ENCODE measurements at regions not wholly inside any gene's neighbourhood (a gene's known extent, or its start where the extent isn't known, plus 50 kb on each side); places are given as distances from the start of the nearest gene placed in this dataset.
A peak's percentile ranks its signal among the peaks of the same experiment; 100 is the strongest.

- ChIA-PET CTCF (no interaction called here), POLR2A (no interaction called here)
- no peaks in the 10 kb centered on the region for H3K9me3 ChIP-seq
- no peak overlapping the region for H3K27ac ChIP-seq
- no peak overlapping the region for H3K4me2 ChIP-seq
- ATAC-seq: no peak
- DNase-seq (ENCODE audit: low read depth in 1 of 2, low spot score in 1 of 2): no peak
- no peak for FAIRE-seq
- H3K4me3 ChIP-seq: no peak overlapping the region
- WGBS (ENCODE audit: missing lambda C conversion rate): 30% methylated on average over 4 of the region's 4 CpGs
- TF ChIP-seq SMC3 (IDR thresholded peaks at IDR 0.05): no peak
- H3K4me1 ChIP-seq: no peaks in the 10 kb centered on the region
Observed at GRCh38 chr6:142523515-142524375, 221.9 kb downstream of the ADGRG6 start.

DNA sequence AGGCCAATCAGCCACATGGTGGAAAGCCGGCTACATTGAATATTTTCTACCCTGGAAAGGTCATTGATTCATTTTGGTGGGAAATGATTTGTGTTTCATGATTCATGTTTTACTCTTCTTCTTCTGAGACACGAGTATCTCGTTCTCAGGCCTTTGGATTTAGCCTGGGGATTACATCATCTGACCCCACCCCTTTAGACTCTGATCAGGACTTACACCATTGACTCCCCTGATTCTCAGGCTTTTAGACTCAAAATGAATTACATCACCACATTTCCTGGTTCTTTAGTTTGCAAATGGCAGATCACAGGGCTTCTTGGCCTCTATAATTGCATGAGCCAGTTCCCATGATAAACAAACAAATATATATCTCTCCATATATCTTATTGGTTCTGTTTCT lies 228.8 kb downstream of the ADGRG6 start:
- Histone ChIP-seq H3K9me3 (0 out of 3 replicates have a peak, but pooled peaks cover 4% of the 10 kb centered on the region), H3K4me2 (no peak overlapping the region), H3K27ac (no peak overlapping the region), H3K4me3 (no peak overlapping the region), H3K4me1 (no peaks in the 10 kb centered on the region)
- ATAC-seq: no peak
- POLR2A ChIA-PET: no interaction called here
- no peak for FAIRE-seq
- peak in 1 of 2 experiments; percentile 12 for DNase-seq (ENCODE audit: low read depth in 1 of 2, low spot score in 1 of 2)
- CTCF ChIA-PET: no interaction called here
- TF ChIP-seq EP300 (IDR thresholded peaks at IDR 0.05) (no peak), NFE2L2 (conservative IDR thresholded peaks at IDR 0.05; ENCODE audit: low read length) (no peak), FOSL2 (IDR thresholded peaks at IDR 0.05) (no peak), FOSL2 (CRISPR knock-in tag; IDR thresholded peaks at IDR 0.05) (no peak), SREBF2 (IDR thresholded peaks at IDR 0.05) (no peak), ESRRA (IDR thresholded peaks at IDR 0.05; ENCODE audit: borderline replicate concordance, low read length) (no peak), RNF2 (IDR thresholded peaks at IDR 0.05; ENCODE audit: borderline replicate concordance, low read depth) (no peak), HOXA7 (CRISPR knock-in tag; IDR thresholded peaks at IDR 0.05) (no peak), HOXB5 (CRISPR knock-in tag; IDR thresholded peaks at IDR 0.05) (no peak), FOXS1 (CRISPR knock-in tag; IDR thresholded peaks at IDR 0.05) (no peak), ZFP36 (IDR thresholded peaks at IDR 0.05; ENCODE audit: borderline replicate concordance, partially characterized antibody) (no peak), CBX2 (IDR thresholded peaks at IDR 0.05; ENCODE audit: borderline replicate concordance, low read depth) (no peak), HOXB13 (CRISPR knock-in tag; IDR thresholded peaks at IDR 0.05; ENCODE audit: low read depth) (no peak)
- WGBS (ENCODE audit: missing lambda C conversion rate): 38% methylated on average over 3 of the region's 3 CpGs

DNA sequence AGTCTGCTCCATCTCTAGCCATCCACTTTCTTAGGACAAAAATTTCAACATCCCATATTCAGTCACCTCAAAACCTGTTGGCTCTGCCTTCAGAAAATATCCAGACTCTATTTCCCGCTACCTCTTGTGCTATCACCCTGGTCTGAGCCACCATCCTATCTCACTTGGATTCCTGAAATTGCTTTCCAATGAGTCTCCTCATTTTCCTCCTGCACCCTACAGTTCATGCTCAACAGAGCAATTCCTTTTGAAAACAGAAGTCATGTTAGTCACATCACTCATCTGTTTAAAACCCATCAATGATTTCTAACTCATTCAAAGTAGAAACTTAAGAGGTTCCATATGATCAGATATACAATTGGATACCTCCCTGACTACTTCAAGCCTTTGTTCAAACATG lies 229.9 kb downstream of the ADGRG6 start:
- no peak for TF ChIP-seq EHMT2 (IDR thresholded peaks at IDR 0.05; ENCODE audit: low read depth)
- no peak for TF ChIP-seq EP300 (IDR thresholded peaks at IDR 0.05)
- no peak for TF ChIP-seq HOXB13 (CRISPR knock-in tag; IDR thresholded peaks at IDR 0.05; ENCODE audit: low read depth)
- no peak for TF ChIP-seq RFX5 (IDR thresholded peaks at IDR 0.05)
- TF ChIP-seq PHF8 (IDR thresholded peaks at IDR 0.05; ENCODE audit: borderline replicate concordance, low read depth): no peak
- TF ChIP-seq CBX2 (IDR thresholded peaks at IDR 0.05; ENCODE audit: borderline replicate concordance, low read depth): no peak
- no peak for TF ChIP-seq CEBPB (IDR thresholded peaks at IDR 0.05)
- no peak for TF ChIP-seq NFE2L2 (conservative IDR thresholded peaks at IDR 0.05; ENCODE audit: low read length)
- no peak for TF ChIP-seq KDM1A (IDR thresholded peaks at IDR 0.05; ENCODE audit: low read depth)
- no peak for TF ChIP-seq RNF2 (IDR thresholded peaks at IDR 0.05; ENCODE audit: borderline replicate concordance, low read depth)
- TF ChIP-seq TP53 (CRISPR knock-in tag; IDR thresholded peaks at IDR 0.05): no peak
- TF ChIP-seq NPAS2 (CRISPR knock-in tag; IDR thresholded peaks at IDR 0.05; ENCODE audit: borderline replicate concordance): no peak
- TF ChIP-seq, protein P1, sequence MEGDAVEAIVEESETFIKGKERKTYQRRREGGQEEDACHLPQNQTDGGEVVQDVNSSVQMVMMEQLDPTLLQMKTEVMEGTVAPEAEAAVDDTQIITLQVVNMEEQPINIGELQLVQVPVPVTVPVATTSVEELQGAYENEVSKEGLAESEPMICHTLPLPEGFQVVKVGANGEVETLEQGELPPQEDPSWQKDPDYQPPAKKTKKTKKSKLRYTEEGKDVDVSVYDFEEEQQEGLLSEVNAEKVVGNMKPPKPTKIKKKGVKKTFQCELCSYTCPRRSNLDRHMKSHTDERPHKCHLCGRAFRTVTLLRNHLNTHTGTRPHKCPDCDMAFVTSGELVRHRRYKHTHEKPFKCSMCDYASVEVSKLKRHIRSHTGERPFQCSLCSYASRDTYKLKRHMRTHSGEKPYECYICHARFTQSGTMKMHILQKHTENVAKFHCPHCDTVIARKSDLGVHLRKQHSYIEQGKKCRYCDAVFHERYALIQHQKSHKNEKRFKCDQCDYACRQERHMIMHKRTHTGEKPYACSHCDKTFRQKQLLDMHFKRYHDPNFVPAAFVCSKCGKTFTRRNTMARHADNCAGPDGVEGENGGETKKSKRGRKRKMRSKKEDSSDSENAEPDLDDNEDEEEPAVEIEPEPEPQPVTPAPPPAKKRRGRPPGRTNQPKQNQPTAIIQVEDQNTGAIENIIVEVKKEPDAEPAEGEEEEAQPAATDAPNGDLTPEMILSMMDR (IDR thresholded peaks at IDR 0.05): no peak
- no peak for TF ChIP-seq RARB (CRISPR knock-in tag; IDR thresholded peaks at IDR 0.05)
- no peak for TF ChIP-seq POLR2AphosphoS2 (conservative IDR thresholded peaks at IDR 0.05; ENCODE audit: low read length)
- TF ChIP-seq PBX3 (IDR thresholded peaks at IDR 0.05): no peak
- TF ChIP-seq BCL3 (IDR thresholded peaks at IDR 0.05): no peak
- TF ChIP-seq ZNF302 (CRISPR knock-in tag; IDR thresholded peaks at IDR 0.05): no peak
- TF ChIP-seq E2F6 (IDR thresholded peaks at IDR 0.05; ENCODE audit: borderline replicate concordance, low read depth): no peak
- TF ChIP-seq JUN (IDR thresholded peaks at IDR 0.05): no peak
- Histone ChIP-seq H3K27ac (no peak overlapping the region), H3K4me3 (no peak overlapping the region), H3K4me1 (no peaks in the 10 kb centered on the region), H3K4me2 (no peak overlapping the region), H3K9me3 (0 out of 3 replicates have a peak, but pooled peaks cover 4% of the 10 kb centered on the region)
- FAIRE-seq (no peak), ATAC-seq (no peak), DNase-seq (ENCODE audit: low read depth in 1 of 2, low spot score in 1 of 2) (no peak)
- ChIA-PET CTCF (no interaction called here), POLR2A (no interaction called here)
- WGBS (ENCODE audit: missing lambda C conversion rate): 45% methylated on average over 1 of the region's 1 CpG
